ENCODE measurements at regions not wholly inside any gene's neighbourhood (a gene's known extent, or its start where the extent isn't known, plus 50 kb on each side); places are given as distances from the start of the nearest gene placed in this dataset.

- no peak overlapping the region for H3K4me3 ChIP-seq (ENCODE audit: low read depth, low read length, poor library complexity, severe bottlenecking)
- H3K36me3 ChIP-seq (ENCODE audit: insufficient read depth, low read length), result no peaks in the 10 kb centered on the region
- H3K9me3 ChIP-seq (ENCODE audit: low read length), result no peaks in the 10 kb centered on the region
- H2AFZ ChIP-seq (ENCODE audit: low read length), result no peak overlapping the region
- no peaks in the 10 kb centered on the region for H3F3A ChIP-seq (ENCODE audit: insufficient read depth, low read length)
- H3K9ac ChIP-seq (ENCODE audit: low read length), result no peak overlapping the region
- no peaks in the 10 kb centered on the region for H3K27me3 ChIP-seq (ENCODE audit: insufficient read depth, low read length)
- no peaks in the 10 kb centered on the region for H4K20me1 ChIP-seq (ENCODE audit: insufficient read depth, low read length)
- H3K4me1 ChIP-seq (ENCODE audit: insufficient read depth, low read length, severe bottlenecking), result no peaks in the 10 kb centered on the region
- TF ChIP-seq CTCF (IDR thresholded peaks at IDR 0.05; ENCODE audit: low read length), result no peak
- TF ChIP-seq EZH2 (IDR thresholded peaks at IDR 0.05; ENCODE audit: borderline replicate concordance, low read length), result no peak
- no peaks in the 10 kb centered on the region for H3K9me2 ChIP-seq (ENCODE audit: low read depth, low read length)
- H3K4me2 ChIP-seq (ENCODE audit: low read length), result no peak overlapping the region
- H3K27ac ChIP-seq (ENCODE audit: low read depth, low read length, poor library complexity, severe bottlenecking), result no peak overlapping the region
- no peaks in the 10 kb centered on the region for H3K79me2 ChIP-seq (ENCODE audit: insufficient read depth, low read length)
These were observed 245.9 kb downstream of the CD109 start for GRCh38 chr6:73941892-73942291.

- Histone ChIP-seq H3K4me1 (ENCODE audit: insufficient read depth, low read length, severe bottlenecking) (no peaks in the 10 kb centered on the region), H3K4me3 (ENCODE audit: low read depth, low read length, poor library complexity, severe bottlenecking) (no peak overlapping the region), H4K20me1 (ENCODE audit: insufficient read depth, low read length) (no peaks in the 10 kb centered on the region), H3K9me3 (ENCODE audit: low read length) (no peaks in the 10 kb centered on the region), H3K4me2 (ENCODE audit: low read length) (no peak overlapping the region), H3F3A (ENCODE audit: insufficient read depth, low read length) (no peaks in the 10 kb centered on the region), H3K9me2 (ENCODE audit: low read depth, low read length) (no peaks in the 10 kb centered on the region), H3K27me3 (ENCODE audit: insufficient read depth, low read length) (no peaks in the 10 kb centered on the region), H3K27ac (ENCODE audit: low read depth, low read length, poor library complexity, severe bottlenecking) (no peak overlapping the region), H3K9ac (ENCODE audit: low read length) (no peak overlapping the region), H2AFZ (ENCODE audit: low read length) (no peak overlapping the region), H3K79me2 (ENCODE audit: insufficient read depth, low read length) (no peaks in the 10 kb centered on the region), H3K36me3 (ENCODE audit: insufficient read depth, low read length) (no peaks in the 10 kb centered on the region)
- no peak for TF ChIP-seq CTCF (IDR thresholded peaks at IDR 0.05; ENCODE audit: low read length)
- no peak for TF ChIP-seq EZH2 (IDR thresholded peaks at IDR 0.05; ENCODE audit: borderline replicate concordance, low read length)
These were observed 241.8 kb downstream of the CD109 start for GRCh38 chr6:73937805-73938204.

- no peak overlapping the region for H2AFZ ChIP-seq (ENCODE audit: low read length)
- H3K79me2 ChIP-seq (ENCODE audit: insufficient read depth, low read length), result no peaks in the 10 kb centered on the region
These were observed 236.9 kb downstream of the CD109 start for GRCh38 chr6:73932866-73933265.

More at GRCh38 chr6:73932866-73933265, 236.9 kb downstream of the CD109 start:
- Histone ChIP-seq H3K4me3 (ENCODE audit: low read depth, low read length, poor library complexity, severe bottlenecking) (no peak overlapping the region), H3K9me2 (ENCODE audit: low read depth, low read length) (no peaks in the 10 kb centered on the region), H3K4me1 (ENCODE audit: insufficient read depth, low read length, severe bottlenecking) (no peaks in the 10 kb centered on the region), H3K9me3 (ENCODE audit: low read length) (no peaks in the 10 kb centered on the region), H3K36me3 (ENCODE audit: insufficient read depth, low read length) (no peaks in the 10 kb centered on the region), H3K27ac (ENCODE audit: low read depth, low read length, poor library complexity, severe bottlenecking) (no peak overlapping the region), H3F3A (ENCODE audit: insufficient read depth, low read length) (no peaks in the 10 kb centered on the region), H3K4me2 (ENCODE audit: low read length) (no peak overlapping the region), H3K27me3 (ENCODE audit: insufficient read depth, low read length) (no peaks in the 10 kb centered on the region), H4K20me1 (ENCODE audit: insufficient read depth, low read length) (no peaks in the 10 kb centered on the region), H3K9ac (ENCODE audit: low read length) (no peak overlapping the region)
- TF ChIP-seq CTCF (IDR thresholded peaks at IDR 0.05; ENCODE audit: low read length) (no peak), EZH2 (IDR thresholded peaks at IDR 0.05; ENCODE audit: borderline replicate concordance, low read length) (no peak)
